GM18907 (cell line): ENCODE measurements at regions not wholly inside any gene's neighbourhood (a gene's known extent, or its start where the extent isn't known, plus 50 kb on each side); places are given as distances from the start of the nearest gene placed in this dataset.
"Not testable (repeated sequence)": the region's sequence is repeated elsewhere in the genome, so short reads cannot be mapped to it uniquely, and the experiment has no call there.

ENCODE experiments used
- ATAC-seq: cut with Tn5 transposase; IDR thresholded peaks from one replicate; pipeline ENCODE4 v1.9.1; 2021; ENCODE audit warnings: mild to moderate bottlenecking, moderate library complexity; ENCODE audit not compliant: unreplicated experiment

DNA sequence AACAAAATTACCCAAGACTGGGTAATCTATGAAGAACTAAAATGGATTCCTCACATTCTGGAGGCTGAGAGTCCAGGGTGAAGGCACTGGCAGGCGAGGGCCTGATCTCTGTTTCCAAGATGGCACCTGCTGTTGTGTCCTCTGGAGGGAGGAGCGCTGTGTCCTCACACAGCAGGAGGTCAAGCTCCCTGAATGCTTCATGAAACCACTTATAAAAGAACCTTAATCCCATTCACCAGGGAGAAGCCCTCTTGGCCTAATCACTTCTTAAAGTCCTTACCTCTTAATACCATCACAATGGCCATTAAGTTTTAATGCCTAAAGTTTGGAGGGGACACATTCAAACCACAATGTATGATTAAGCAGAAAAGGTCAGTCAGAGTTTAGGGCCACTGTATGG lies 172.4 kb downstream of the EMP1 start:
- no peak for ATAC-seq

GRCh38 chr12:13368431-13368830 lies 171.9 kb downstream of the EMP1 start:
- no peak for ATAC-seq

DNA sequence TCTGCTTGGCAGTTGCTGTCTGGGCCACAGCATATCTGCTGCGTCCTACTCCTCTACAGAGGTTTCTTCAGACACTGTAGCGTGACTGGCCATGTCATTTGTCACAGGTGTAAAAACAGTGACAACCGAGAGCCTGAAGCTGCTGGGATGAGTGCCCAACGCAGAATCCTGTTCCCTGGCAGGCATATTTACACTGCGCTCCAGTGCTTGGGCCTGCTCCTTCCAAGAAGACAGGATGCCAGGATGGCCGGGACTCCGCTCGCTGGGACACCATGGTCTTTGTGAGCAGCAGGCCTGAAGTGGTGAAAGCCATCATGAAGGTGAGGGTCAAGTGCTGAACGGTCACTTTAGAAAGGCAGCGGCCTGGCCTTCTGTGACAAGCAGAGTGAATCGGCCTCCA lies 171.4 kb downstream of the EMP1 start:
- ATAC-seq, result no peak

DNA sequence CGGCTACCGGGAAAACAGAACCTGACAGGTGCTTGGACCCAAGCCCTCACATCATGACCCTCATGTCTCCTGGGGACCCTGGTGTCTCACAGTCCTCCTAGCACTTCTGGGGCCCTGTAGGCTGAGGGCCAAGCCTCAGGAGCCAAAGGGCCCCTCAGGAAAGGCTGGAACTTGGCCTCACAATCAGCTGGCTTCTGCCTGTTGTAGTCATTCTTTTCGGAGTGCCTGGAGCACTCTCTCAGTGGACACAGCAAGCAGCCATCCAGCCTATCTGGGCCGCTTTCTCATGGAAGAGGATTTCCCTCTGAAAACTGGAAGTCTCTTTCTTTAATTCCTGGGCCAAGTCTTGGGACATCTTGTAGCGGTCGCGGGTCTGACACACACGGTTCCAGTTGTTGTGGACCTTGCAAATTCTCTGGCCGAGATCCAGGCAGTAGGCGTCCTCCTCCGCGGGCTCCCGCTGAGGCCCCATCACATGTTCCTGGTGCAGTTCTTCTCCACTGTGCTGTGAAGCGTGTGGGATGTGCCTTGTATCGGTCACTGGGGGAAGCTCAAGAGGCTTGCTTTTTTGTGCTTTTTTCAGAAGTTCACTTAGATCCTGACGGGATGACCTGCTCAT lies 169.3 kb downstream of the EMP1 start:
- no peak for ATAC-seq

- ATAC-seq, result no peak
These were observed 165.8 kb downstream of the EMP1 start for GRCh38 chr12:13362260-13362841.

DNA sequence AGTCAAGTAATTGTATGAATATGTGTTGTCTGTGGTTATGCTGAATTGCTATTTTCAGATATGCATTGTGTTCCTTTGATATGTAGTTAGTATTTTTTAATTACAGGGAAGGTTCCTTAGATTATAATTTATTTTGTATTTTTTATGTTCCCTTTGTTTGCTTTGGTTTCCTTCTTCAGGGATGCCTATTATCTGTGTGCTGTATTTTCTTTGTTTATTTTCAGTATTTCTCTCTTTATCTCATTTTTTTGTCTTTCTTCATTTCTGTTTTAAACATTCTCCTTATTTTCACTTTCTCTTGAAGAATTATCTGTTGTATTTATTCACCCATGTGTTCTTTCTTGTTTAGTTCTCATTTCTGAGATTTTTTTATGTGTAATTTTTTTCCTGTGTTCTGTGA lies 163.1 kb downstream of the EMP1 start:
- ATAC-seq, result no peak

DNA sequence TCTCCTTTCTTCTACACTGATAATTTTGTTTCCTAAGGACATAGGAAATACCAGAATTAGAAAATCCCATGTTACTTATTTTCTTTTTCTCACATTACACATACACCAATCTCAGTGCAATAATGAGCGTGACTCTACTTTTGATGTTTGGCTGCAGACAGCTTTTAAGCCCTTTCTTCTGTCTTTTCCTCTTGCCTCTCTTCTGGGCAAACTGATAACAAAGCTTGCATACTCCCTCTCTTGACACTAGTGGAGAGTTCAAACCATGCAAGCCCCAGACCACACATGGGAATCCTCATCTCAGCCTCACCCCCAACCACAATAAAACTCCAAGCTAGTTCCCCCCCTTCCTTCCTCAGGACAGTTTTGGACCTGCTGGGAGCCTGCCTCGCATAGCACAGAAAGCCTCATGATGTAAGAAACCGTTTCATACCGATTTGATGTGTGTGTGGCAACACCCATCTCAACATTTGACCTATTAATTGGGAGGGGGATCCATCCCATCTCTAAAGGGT lies 161.9 kb downstream of the EMP1 start:
- no peak for ATAC-seq

- ATAC-seq, result no peak
These were observed 154.4 kb downstream of the EMP1 start for GRCh38 chr12:13350946-13351345.

DNA sequence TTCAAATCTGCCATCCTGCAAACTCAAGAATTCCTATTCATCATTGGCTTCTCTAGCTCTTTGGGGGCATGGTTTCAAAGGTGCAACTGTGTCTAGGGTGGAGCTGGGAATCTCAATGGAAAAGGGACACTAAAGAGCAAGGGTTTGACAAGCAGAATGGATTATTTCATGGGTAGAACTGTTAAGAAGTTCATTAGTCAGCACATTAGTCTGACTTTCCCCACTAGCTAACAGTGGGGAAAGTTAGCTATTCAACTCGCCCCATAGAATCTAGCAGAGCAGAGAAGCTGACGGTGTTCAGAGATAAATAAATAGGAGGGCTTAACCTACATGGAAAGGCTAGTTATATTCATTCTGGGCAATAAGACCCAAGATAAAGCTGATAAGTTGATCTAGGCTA lies 153.9 kb downstream of the EMP1 start:
- ATAC-seq, result no peak

GRCh38 chr12:13348464-13348863 lies 151.9 kb downstream of the EMP1 start:
- no peak for ATAC-seq

DNA sequence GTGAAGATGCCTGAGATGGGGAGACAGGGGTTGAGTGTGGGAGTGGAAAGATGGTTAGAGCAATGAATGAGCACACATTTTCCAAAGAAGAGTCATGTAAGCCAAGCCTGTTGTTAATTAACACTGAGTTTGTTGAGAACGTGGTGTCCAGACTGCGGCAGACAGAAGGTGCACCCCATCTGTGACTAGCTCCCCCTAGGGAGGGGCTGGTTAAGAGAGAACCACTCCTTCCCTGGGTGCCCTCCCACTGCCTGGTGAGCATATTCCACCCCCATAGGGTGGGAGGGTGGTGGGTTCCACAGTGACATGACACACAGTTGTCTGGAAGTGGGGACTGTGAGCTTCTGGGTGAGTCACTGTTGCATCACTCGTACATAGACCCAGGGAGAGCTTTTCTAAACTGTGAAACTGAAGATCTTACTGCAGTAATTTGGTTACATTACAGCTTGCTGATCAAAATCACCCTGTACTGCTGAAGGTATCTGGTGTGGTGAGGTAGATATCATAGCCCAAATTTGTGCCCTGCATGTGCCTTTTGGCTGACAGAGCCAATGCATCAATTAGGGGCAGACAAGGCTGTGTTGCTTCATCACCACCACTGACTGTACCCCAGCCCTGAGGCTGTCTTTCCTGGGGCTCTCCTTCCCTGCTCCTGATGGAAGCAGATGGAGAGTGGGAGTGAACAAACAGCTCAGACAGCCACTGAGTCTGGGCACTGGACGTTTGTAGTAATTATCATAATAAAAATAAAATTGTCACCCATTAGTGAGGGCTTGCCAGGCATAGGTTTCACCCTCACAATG lies 150.9 kb downstream of the EMP1 start:
- ATAC-seq, result no peak

DNA sequence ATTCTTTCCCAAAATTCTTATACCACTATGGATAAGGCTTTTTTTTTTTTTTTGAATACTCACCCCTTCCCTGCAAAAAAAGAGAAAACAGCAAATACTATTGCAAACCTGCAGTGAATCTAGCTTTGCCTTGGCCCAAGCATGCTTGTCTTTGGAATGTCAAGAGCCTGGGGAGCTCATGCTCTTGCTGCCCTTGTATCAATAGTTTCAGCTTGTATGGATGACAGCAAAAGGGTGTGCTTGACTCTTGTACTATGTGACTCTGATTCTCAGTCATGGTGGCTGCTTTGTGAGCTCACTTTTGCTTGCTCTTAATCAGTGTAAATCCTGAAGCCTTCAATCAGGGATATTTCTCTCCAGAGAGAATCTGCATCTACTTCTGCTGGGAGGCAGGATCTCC lies 149.2 kb downstream of the EMP1 start:
- no peak for ATAC-seq

- ATAC-seq, result no peak
These were observed 146.8 kb downstream of the EMP1 start for GRCh38 chr12:13343375-13343774.

DNA sequence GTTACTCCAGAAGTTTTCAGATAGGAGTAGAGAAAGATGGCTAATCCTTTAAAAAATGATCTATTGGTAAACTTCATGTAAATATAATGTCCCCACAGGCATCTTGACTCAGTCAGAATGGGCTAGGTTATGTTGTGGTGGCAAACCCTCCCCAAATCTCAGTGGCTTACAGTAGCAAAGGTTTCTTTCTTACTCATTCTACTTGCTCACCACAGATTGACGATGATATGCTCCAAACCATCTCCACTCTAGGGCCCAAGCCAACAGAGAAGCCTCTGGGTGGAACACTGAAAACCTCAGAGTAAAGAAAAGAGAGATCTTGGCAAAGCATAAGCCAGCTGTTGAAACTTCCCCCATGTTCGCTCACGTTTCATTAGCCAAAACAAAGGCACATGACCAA lies 146.4 kb downstream of the EMP1 start:
- ATAC-seq, result peak; percentile 53

DNA sequence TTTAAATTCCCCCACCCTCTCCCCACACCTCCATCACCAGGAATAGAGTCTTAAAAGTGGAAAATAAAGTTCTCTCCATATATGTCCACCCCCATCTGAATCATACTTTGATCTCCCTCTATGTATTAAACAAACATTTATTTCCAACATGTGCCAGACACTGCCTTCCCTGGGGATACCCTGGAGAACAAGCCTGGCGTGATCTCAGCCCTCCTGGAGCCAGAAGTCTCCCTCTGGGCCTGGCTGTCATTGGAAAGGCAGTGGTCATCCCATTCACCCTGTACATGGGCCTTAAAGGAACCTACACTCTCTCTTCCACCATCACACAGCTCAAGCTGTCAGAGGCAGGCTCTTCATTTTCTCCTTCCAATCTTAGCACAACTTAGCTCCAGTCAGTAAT lies 143.6 kb downstream of the EMP1 start:
- ATAC-seq, result no peak

- no peak for ATAC-seq
These were observed 143.0 kb downstream of the EMP1 start for GRCh38 chr12:13339538-13339937.

GRCh38 chr12:13339091-13339490 lies 142.6 kb downstream of the EMP1 start:
- ATAC-seq, result no peak

DNA sequence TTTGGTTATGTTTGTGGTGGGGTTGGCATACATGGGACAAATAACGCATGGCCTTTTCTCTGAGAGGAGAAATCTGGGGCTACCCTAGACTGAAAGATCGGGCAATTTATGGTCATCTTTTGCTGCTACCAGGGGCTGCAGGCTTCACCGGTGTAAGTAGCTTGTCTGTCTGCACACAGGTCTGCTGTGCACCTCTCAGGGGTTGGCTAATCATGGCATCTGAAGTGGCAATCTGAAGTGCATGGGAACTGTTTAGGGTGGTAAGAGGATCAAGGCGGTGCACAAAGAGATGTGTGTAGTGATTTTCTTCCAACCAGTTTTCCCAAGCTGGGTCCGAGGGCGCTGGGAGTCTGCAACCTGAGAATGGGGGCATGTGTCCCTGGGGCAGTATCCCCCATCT lies 141.3 kb downstream of the EMP1 start:
- ATAC-seq, result no peak

DNA sequence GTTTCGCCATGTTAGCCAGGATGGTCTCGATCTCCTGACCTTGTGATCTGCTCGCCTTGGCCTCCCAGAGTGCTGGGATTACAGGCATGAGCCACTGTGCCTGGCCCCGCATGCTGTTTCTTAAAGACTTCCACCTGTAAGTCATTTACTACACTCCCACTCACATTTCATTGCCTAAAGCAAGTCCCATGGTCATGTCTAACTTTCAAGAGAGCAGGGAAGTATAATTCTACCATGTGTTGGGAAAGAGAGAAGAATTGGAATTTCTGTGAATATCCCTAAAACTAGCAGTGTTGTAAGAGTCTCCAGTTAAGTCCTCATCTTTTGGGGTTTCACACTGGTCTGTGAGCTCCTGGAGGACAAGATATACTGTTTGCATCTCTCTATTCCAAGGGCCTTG lies 139.7 kb downstream of the EMP1 start:
- ATAC-seq, result no peak

- no peak for ATAC-seq
These were observed 132.0 kb downstream of the EMP1 start for GRCh38 chr12:13328535-13328934.

- ATAC-seq, result no peak
These were observed 129.6 kb downstream of the EMP1 start for GRCh38 chr12:13326076-13326475.

DNA sequence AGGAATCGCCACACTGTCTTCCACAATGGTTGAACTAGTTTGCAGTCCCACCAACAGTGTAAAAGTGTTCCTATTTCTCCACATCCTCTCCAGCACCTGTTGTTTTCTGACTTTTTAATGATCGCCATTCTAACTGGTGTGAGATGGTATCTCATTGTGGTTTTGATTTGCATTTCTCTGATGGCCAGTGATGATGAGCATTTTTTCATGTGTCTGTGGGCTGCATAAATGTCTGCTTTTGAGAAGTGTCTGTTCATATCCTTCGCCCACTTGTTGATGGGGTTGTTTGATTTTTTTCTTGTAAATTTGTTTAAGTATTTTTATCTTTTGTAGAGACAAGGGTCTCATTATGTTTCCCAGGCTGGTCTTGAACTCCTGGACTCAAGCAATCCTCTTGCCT lies 128.5 kb downstream of the EMP1 start:
- ATAC-seq, result not testable (repeated sequence)
